Thoracic aorta (tissue), 2 donors: ENCODE measurements at regions not wholly inside any gene's neighbourhood (a gene's known extent, or its start where the extent isn't known, plus 50 kb on each side); places are given as distances from the start of the nearest gene placed in this dataset.
"Not testable (repeated sequence)": the region's sequence is repeated elsewhere in the genome, so short reads cannot be mapped to it uniquely, and the experiment has no call there.

Source experiments
- ATAC-seq: fragments of 150-250 bp; one replicate; pipeline ENCODE4 v1.8.0; 2017; ENCODE audit warnings: low read depth; ENCODE audit not compliant: insufficient number of reproducible peaks, low FRiP score
- DNase-seq: peaks from one replicate; pipeline ENCODE4 v3.0.0-alpha.2; 2020; ENCODE audit warnings: low spot score
- H3K27ac ChIP-seq, 2 donors: fragments of 200-600 bp; sonication (generic); 1 replicate in 1 of 2; 2 replicates in 1 of 2; pipeline ENCODE4 v1.5.1; 2016; ENCODE audit warnings: mild to moderate bottlenecking in 2 of 2, moderate library complexity in 2 of 2
- H3K27me3 ChIP-seq: fragments of 200-600 bp; sonication (generic); replicated peaks from 2 replicates; pipeline ENCODE4 v1.6.0; 2016; ENCODE audit warnings: mild to moderate bottlenecking; ENCODE audit not compliant: insufficient read depth
- H3K36me3 ChIP-seq: fragments of 200-600 bp; sonication (generic); one replicate; pipeline ENCODE4 v1.5.1; 2016
- H3K4me1 ChIP-seq, 2 donors: fragments of 200-600 bp; sonication (generic); 1 replicate in 1 of 2; 2 replicates in 1 of 2; pipeline versions ENCODE4 v1.5.1 to v1.6.0; 2016; ENCODE audit warnings: low read depth in 2 of 2, mild to moderate bottlenecking in 1 of 2; ENCODE audit not compliant: control insufficient read depth in 1 of 2
- H3K4me3 ChIP-seq: fragments of 200-600 bp; sonication (generic); 2 replicates; pipeline ENCODE4 v1.5.1; 2016; ENCODE audit warnings: mild to moderate bottlenecking
- H3K9me3 ChIP-seq: fragments of 200-600 bp; sonication (generic); 2 replicates; pipeline ENCODE4 v1.5.1; 2016
- CTCF ChIP-seq: fragments of 200-600 bp; sonication (generic); IDR thresholded peaks from one replicate; pipeline ENCODE4 v1.5.1; 2019; ENCODE audit warnings: antibody characterized with exemption

DNA sequence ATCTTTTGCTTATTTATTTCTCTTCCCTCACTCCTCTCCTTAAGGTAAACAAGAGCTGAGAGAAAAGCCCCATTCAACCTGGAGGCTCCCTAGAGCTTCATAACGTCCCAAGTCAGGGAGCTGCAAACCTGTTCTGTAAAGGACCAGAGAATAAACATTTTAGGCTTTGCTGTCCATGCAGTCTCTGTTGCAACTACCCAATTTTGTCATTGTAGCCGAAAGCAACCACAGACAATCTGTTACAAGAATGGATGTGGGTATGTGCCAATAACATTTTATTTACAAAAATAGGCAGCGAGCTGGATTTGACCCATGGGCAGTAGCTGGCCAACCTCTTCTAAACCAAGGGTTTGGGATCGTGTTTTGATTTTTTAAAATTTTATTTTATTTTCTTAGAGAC is 71.3 kb upstream of the TBL1X start:
- Histone ChIP-seq H3K27ac (no peak overlapping the region), H3K4me1 (peaks cover 0 to 9% of the 10 kb centered on the region in 2 donors), H3K36me3 (no peaks in the 10 kb centered on the region), H3K27me3 (no peaks in the 10 kb centered on the region), H3K4me3 (no peak overlapping the region), H3K9me3 (no peaks in the 10 kb centered on the region)
- ATAC-seq (no peak), DNase-seq (no peak)
- no peak for TF ChIP-seq CTCF

DNA sequence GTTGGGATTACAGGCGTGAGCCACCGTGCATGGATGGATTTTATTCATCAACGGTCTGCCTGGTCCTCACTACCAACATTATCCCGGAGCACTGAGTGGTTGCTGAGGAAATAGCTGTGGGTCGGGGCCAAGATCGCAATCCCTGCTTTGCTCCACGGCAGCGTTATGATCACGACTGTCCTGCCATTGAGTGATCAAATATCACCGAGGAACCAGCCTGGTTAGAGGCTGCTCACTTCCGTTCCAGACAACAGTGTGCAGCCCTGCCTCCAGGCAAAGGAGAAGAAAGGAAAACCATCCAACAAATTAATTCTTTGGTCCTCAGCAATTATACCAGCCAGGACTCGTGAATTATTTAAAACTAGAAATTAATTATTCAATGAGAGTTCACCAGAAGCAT is 70.6 kb upstream of the TBL1X start:
- Histone ChIP-seq H3K27ac (no peak overlapping the region), H3K4me3 (no peak overlapping the region), H3K27me3 (no peaks in the 10 kb centered on the region), H3K36me3 (no peaks in the 10 kb centered on the region), H3K9me3 (no peaks in the 10 kb centered on the region), H3K4me1 (peaks cover 0 to 9% of the 10 kb centered on the region in 2 donors)
- DNase-seq (no peak), ATAC-seq (no peak)
- TF ChIP-seq CTCF, result no peak

- Histone ChIP-seq H3K27me3 (no peaks in the 10 kb centered on the region), H3K9me3 (no peaks in the 10 kb centered on the region), H3K36me3 (no peaks in the 10 kb centered on the region), H3K4me3 (no peak overlapping the region), H3K4me1 (peaks cover 0 to 9% of the 10 kb centered on the region in 2 donors), H3K27ac (no peak overlapping the region)
- DNase-seq, result no peak
- TF ChIP-seq CTCF, result no peak
- ATAC-seq, result no peak
Measured at GRCh38 chrX:9396930-9397329, 67.9 kb upstream of the TBL1X start.

- ATAC-seq (no peak), DNase-seq (no peak)
- no peak for TF ChIP-seq CTCF
- Histone ChIP-seq H3K4me3 (no peak overlapping the region), H3K36me3 (no peaks in the 10 kb centered on the region), H3K27ac (no peak overlapping the region), H3K9me3 (no peaks in the 10 kb centered on the region), H3K4me1 (peaks cover 0 to 9% of the 10 kb centered on the region in 2 donors), H3K27me3 (no peaks in the 10 kb centered on the region)
Measured at GRCh38 chrX:9401051-9401450, 63.8 kb upstream of the TBL1X start.

GRCh38 chrX:9403374-9403773 is 61.5 kb upstream of the TBL1X start:
- H3K27ac ChIP-seq, result no peak overlapping the region
- H3K4me1 ChIP-seq, result no peaks in the 10 kb centered on the region
- no peak for TF ChIP-seq CTCF
- H3K4me3 ChIP-seq, result no peak overlapping the region
- no peak for ATAC-seq
- no peaks in the 10 kb centered on the region for H3K27me3 ChIP-seq
- no peak for DNase-seq
- no peaks in the 10 kb centered on the region for H3K9me3 ChIP-seq
- H3K36me3 ChIP-seq, result no peaks in the 10 kb centered on the region

GRCh38 chrX:9405635-9406034 is 59.2 kb upstream of the TBL1X start:
- not testable (repeated sequence) for H3K9me3 ChIP-seq, H3K36me3 ChIP-seq, H3K27me3 ChIP-seq, H3K4me3 ChIP-seq, ATAC-seq, H3K27ac ChIP-seq, H3K4me1 ChIP-seq, DNase-seq

DNA sequence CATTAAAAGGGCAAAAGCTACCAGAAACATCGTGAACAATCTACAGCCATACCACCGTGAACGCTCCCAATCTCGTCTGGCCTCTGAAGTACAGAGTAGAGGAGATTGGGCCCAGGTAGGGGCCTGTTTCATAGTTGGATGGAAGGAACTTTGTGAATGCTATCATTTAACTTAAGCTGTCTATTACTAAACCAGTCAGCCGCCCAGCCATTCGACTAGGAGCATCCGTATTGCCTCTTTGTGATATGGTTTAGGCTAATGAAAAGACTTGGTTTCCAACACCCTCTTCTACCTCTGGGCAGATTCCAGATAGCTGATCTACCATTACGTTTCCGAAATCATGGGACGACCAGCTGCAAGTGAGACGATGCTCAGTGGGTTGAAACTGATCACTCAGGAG is 54.0 kb upstream of the TBL1X start:
- ATAC-seq, DNase-seq, H3K9me3 ChIP-seq, H3K27me3 ChIP-seq, H3K36me3 ChIP-seq, H3K4me1 ChIP-seq, H3K27ac ChIP-seq, H3K4me3 ChIP-seq: not testable (repeated sequence)

- H3K27me3 ChIP-seq, result not testable (repeated sequence)
Measured at GRCh38 chrX:9411682-9412081, 53.2 kb upstream of the TBL1X start.

More at GRCh38 chrX:9411682-9412081, 53.2 kb upstream of the TBL1X start:
- DNase-seq, H3K4me1 ChIP-seq, ATAC-seq, H3K4me3 ChIP-seq, H3K27ac ChIP-seq, H3K9me3 ChIP-seq, H3K36me3 ChIP-seq: not testable (repeated sequence)
